Esophagus squamous epithelium (tissue), 5 donors: ENCODE measurements at regions not wholly inside any gene's neighbourhood (a gene's known extent, or its start where the extent isn't known, plus 50 kb on each side); places are given as distances from the start of the nearest gene placed in this dataset.

Source experiments
- DNase-seq: peaks from one replicate; lab custom pipeline; 2025; lab: John Stamatoyannopoulos, UW
- H3K27ac ChIP-seq, 4 donors: fragments of 200-600 bp; sonication (generic); one replicate each; pipeline ENCODE4 v1.5.1; 2016 to 2019; ENCODE audit warnings: mild to moderate bottlenecking in 1 of 4
- H3K27me3 ChIP-seq, 4 donors: fragments of 200-600 bp; sonication (generic); 1 replicate in 3 of 4; 2 replicates in 1 of 4; pipeline versions ENCODE4 v1.5.1 to v1.6.0; 2017 to 2021; ENCODE audit warnings: antibody characterized with exemption in 1 of 4
- H3K36me3 ChIP-seq, 3 donors: fragments of 200-600 bp; sonication (generic); one replicate each; pipeline ENCODE4 v1.5.1; 2016 to 2019
- H3K4me1 ChIP-seq, 3 donors: fragments of 200-600 bp; sonication (generic); one replicate each; pipeline ENCODE4 v1.5.1; 2017 to 2019
- H3K4me3 ChIP-seq, 4 donors: fragments of 200-600 bp; sonication (generic); 1 replicate in 3 of 4; 2 replicates in 1 of 4; pipeline ENCODE4 v1.5.1; 2016 to 2019; ENCODE audit warnings: mild to moderate bottlenecking in 2 of 4, moderate library complexity in 1 of 4
- H3K9me3 ChIP-seq, 3 donors: fragments of 200-600 bp; sonication (generic); one replicate each; pipeline ENCODE4 v1.5.1; 2016 to 2019
- CTCF ChIP-seq, 6 experiments: fragments of 450-650 bp in 4 of 6; fragments of 200-600 bp in 2 of 6; sonication (generic) in 2 of 6; IDR thresholded peaks; one replicate each; pipeline ENCODE4 v1.5.1; 2016 to 2019; ENCODE audit warnings: antibody characterized with exemption in 6 of 6, mild to moderate bottlenecking in 4 of 6, moderate library complexity in 4 of 6
- POLR2A ChIP-seq, 4 donors: fragments of 450-650 bp; IDR thresholded peaks; one replicate each; pipeline ENCODE4 v1.6.1; 2017; ENCODE audit warnings: antibody characterized with exemption in 4 of 4, mild to moderate bottlenecking in 4 of 4, moderate library complexity in 3 of 4
- WGBS, 2 donors: methylation state at CpG; one replicate each; pipeline ENCODE4 v1.1.5; 2018; 5-methylcytosine and 5-hydroxymethylcytosine counted together
- intact Hi-C: fragments of 100-400 bp; cut with DNase I; formaldehyde crosslinking; loops from one replicate; pipeline ENCODE4 v1.15.0; 2022
- donor health status: DM: yes; HTN: yes; CAD: no.

GRCh38 chr4:180809439-180809838 lies 1433.8 kb upstream of the TENM3 start:
- Histone ChIP-seq H3K27ac (no peak overlapping the region), H3K4me1 (no peaks in the 10 kb centered on the region), H3K4me3 (no peak overlapping the region), H3K9me3 (no peaks in the 10 kb centered on the region), H3K36me3 (no peaks in the 10 kb centered on the region), H3K27me3 (no peaks in the 10 kb centered on the region)
- intact Hi-C loops: no loop called here
- TF ChIP-seq CTCF (IDR thresholded peaks at IDR 0.05) (no peak), POLR2A (IDR thresholded peaks at IDR 0.05) (no peak)
- DNase-seq: no peak
- WGBS, 2 donors: 49 to 68% methylated on average over 4 of the region's 4 CpGs

GRCh38 chr4:180810581-180810980 lies 1432.6 kb upstream of the TENM3 start:
- 92 to 100% methylated on average over 1 of the region's 1 CpG for WGBS, 2 donors
- no peak for TF ChIP-seq CTCF (IDR thresholded peaks at IDR 0.05)
- no peak for TF ChIP-seq POLR2A (IDR thresholded peaks at IDR 0.05)
- no peaks in the 10 kb centered on the region for H3K27me3 ChIP-seq
- intact Hi-C loops: no loop called here
- H3K27ac ChIP-seq: no peak overlapping the region
- H3K4me1 ChIP-seq: no peaks in the 10 kb centered on the region
- H3K9me3 ChIP-seq: no peaks in the 10 kb centered on the region
- no peaks in the 10 kb centered on the region for H3K36me3 ChIP-seq
- no peak for DNase-seq
- H3K4me3 ChIP-seq: no peak overlapping the region

- H3K4me1 ChIP-seq: no peaks in the 10 kb centered on the region
- no peaks in the 10 kb centered on the region for H3K36me3 ChIP-seq
- H3K4me3 ChIP-seq: no peak overlapping the region
- intact Hi-C loops: no loop called here
- no peaks in the 10 kb centered on the region for H3K27me3 ChIP-seq
- H3K9me3 ChIP-seq: no peaks in the 10 kb centered on the region
- no peak overlapping the region for H3K27ac ChIP-seq
- TF ChIP-seq POLR2A (IDR thresholded peaks at IDR 0.05): no peak
- no peak for TF ChIP-seq CTCF (IDR thresholded peaks at IDR 0.05)
- 0% methylated on average over 1 of the region's 1 CpG for WGBS, 2 donors
- DNase-seq: no peak
Observed at GRCh38 chr4:180811556-180811955, 1431.6 kb upstream of the TENM3 start.

GRCh38 chr4:180812783-180813182 lies 1430.4 kb upstream of the TENM3 start:
- no peak overlapping the region for H3K27ac ChIP-seq
- TF ChIP-seq CTCF (IDR thresholded peaks at IDR 0.05) (no peak), POLR2A (IDR thresholded peaks at IDR 0.05) (no peak)
- no peaks in the 10 kb centered on the region for H3K27me3 ChIP-seq
- H3K4me1 ChIP-seq: no peaks in the 10 kb centered on the region
- intact Hi-C loops: no loop called here
- WGBS, 2 donors: 57 to 58% methylated on average over 2 of the region's 2 CpGs
- DNase-seq: no peak
- no peaks in the 10 kb centered on the region for H3K36me3 ChIP-seq
- no peak overlapping the region for H3K4me3 ChIP-seq
- no peaks in the 10 kb centered on the region for H3K9me3 ChIP-seq

- Histone ChIP-seq H3K4me1 (no peaks in the 10 kb centered on the region), H3K36me3 (no peaks in the 10 kb centered on the region), H3K4me3 (no peak overlapping the region), H3K27ac (no peak overlapping the region), H3K9me3 (no peaks in the 10 kb centered on the region), H3K27me3 (no peaks in the 10 kb centered on the region)
- TF ChIP-seq POLR2A (IDR thresholded peaks at IDR 0.05): no peak
- no peak for TF ChIP-seq CTCF (IDR thresholded peaks at IDR 0.05)
- intact Hi-C loops: no loop called here
- WGBS, 2 donors: 73 to 77% methylated on average over 3 of the region's 3 CpGs
- DNase-seq: no peak
Observed at GRCh38 chr4:180814875-180815417, 1428.3 kb upstream of the TENM3 start.
